KMS-11 (cell line): ENCODE measurements at regions not wholly inside any gene's neighbourhood (a gene's known extent, or its start where the extent isn't known, plus 50 kb on each side); places are given as distances from the start of the nearest gene placed in this dataset.

Experiments used
- H2AFZ ChIP-seq: fragments of 200-600 bp; sonication (generic); 2 replicates; pipeline ENCODE4 v1.6.1; 2016; ENCODE audit warnings: antibody characterized with exemption, mixed run types, low read depth
- H3K27ac ChIP-seq: fragments of 200-600 bp; sonication (generic); 2 replicates; pipeline ENCODE4 v1.6.1; 2016; ENCODE audit warnings: mild to moderate bottlenecking, mixed run types
- H3K27me3 ChIP-seq: fragments of 200-600 bp; sonication (generic); 2 replicates; pipeline ENCODE4 v1.6.1; 2017; ENCODE audit warnings: mild to moderate bottlenecking, low read depth, mixed run types, moderate library complexity; ENCODE audit not compliant: insufficient read depth
- H3K36me3 ChIP-seq: fragments of 200-600 bp; sonication (generic); 2 replicates; pipeline ENCODE4 v1.6.1; 2017; ENCODE audit warnings: mild to moderate bottlenecking, mixed run types; ENCODE audit not compliant: insufficient read depth
- H3K4me1 ChIP-seq: fragments of 200-600 bp; sonication (generic); 2 replicates; pipeline ENCODE4 v1.6.1; 2016; ENCODE audit warnings: mild to moderate bottlenecking, low read depth, mixed run types; ENCODE audit not compliant: poor library complexity, severe bottlenecking
- H3K4me2 ChIP-seq: fragments of 200-600 bp; sonication (generic); 2 replicates; pipeline ENCODE4 v1.7.0; 2016; ENCODE audit warnings: mild to moderate bottlenecking, mixed run types
- H3K4me3 ChIP-seq: fragments of 200-600 bp; sonication (generic); IDR thresholded peaks from 2 replicates; pipeline ENCODE4 v1.6.1; 2017; ENCODE audit warnings: low read depth, low read length, mixed read lengths; ENCODE audit not compliant: insufficient read depth
- H3K79me2 ChIP-seq: fragments of 200-600 bp; sonication (generic); 2 replicates; pipeline ENCODE4 v1.6.1; 2016; ENCODE audit warnings: low read depth, mixed run types; ENCODE audit not compliant: insufficient read depth
- H3K9ac ChIP-seq: fragments of 200-600 bp; sonication (generic); 2 replicates; pipeline ENCODE4 v1.6.1; 2016; ENCODE audit warnings: mild to moderate bottlenecking, mixed run types
- H4K20me1 ChIP-seq: fragments of 200-600 bp; sonication (generic); 2 replicates; pipeline ENCODE4 v1.6.1; 2016; ENCODE audit warnings: mild to moderate bottlenecking, mixed run types; ENCODE audit not compliant: insufficient read depth
- CTCF ChIP-seq: fragments of 200-600 bp; sonication (generic); conservative IDR thresholded peaks from 2 replicates; pipeline ENCODE4 v1.6.1; 2017; ENCODE audit warnings: low read depth, mild to moderate bottlenecking, antibody characterized with exemption, low read length, moderate library complexity, mixed read lengths

GRCh38 chr6:85168146-85168545 is 281.7 kb upstream of the NT5E start:
- no peak overlapping the region for H2AFZ ChIP-seq

GRCh38 chr6:85166114-85166741 is 283.7 kb upstream of the NT5E start:
- Histone ChIP-seq H3K27me3 (no peaks in the 10 kb centered on the region), H3K4me2 (no peak overlapping the region), H4K20me1 (no peaks in the 10 kb centered on the region), H3K27ac (no peak overlapping the region), H3K4me3 (no peak overlapping the region), H3K9ac (no peak overlapping the region), H3K4me1 (no peaks in the 10 kb centered on the region), H2AFZ (no peak overlapping the region), H3K79me2 (no peaks in the 10 kb centered on the region), H3K36me3 (no peaks in the 10 kb centered on the region)
- TF ChIP-seq CTCF: no peak

More at GRCh38 chr6:85168146-85168545, 281.7 kb upstream of the NT5E start:
- no peak for TF ChIP-seq CTCF
- Histone ChIP-seq H3K4me2 (no peak overlapping the region), H3K27ac (no peak overlapping the region), H4K20me1 (no peaks in the 10 kb centered on the region), H3K9ac (no peak overlapping the region), H3K4me3 (no peak overlapping the region), H3K4me1 (no peaks in the 10 kb centered on the region), H3K79me2 (no peaks in the 10 kb centered on the region), H3K36me3 (no peaks in the 10 kb centered on the region), H3K27me3 (no peaks in the 10 kb centered on the region)

- Histone ChIP-seq H3K27me3 (no peaks in the 10 kb centered on the region), H4K20me1 (no peaks in the 10 kb centered on the region), H3K79me2 (no peaks in the 10 kb centered on the region), H2AFZ (no peak overlapping the region), H3K36me3 (no peaks in the 10 kb centered on the region), H3K4me1 (no peaks in the 10 kb centered on the region), H3K27ac (no peak overlapping the region), H3K4me2 (no peak overlapping the region), H3K9ac (no peak overlapping the region), H3K4me3 (no peak overlapping the region)
- no peak for TF ChIP-seq CTCF
These were observed 286.5 kb upstream of the NT5E start for GRCh38 chr6:85163156-85164080.

GRCh38 chr6:85157311-85157710 is 292.6 kb upstream of the NT5E start:
- no peaks in the 10 kb centered on the region for H3K79me2 ChIP-seq
- H3K4me1 ChIP-seq: no peaks in the 10 kb centered on the region
- no peak overlapping the region for H2AFZ ChIP-seq
- no peak overlapping the region for H3K27ac ChIP-seq
- no peak overlapping the region for H3K9ac ChIP-seq
- H3K36me3 ChIP-seq: no peaks in the 10 kb centered on the region
- H3K4me2 ChIP-seq: no peak overlapping the region
- no peak overlapping the region for H3K4me3 ChIP-seq
- no peak for TF ChIP-seq CTCF
- H3K27me3 ChIP-seq: no peaks in the 10 kb centered on the region
- H4K20me1 ChIP-seq: no peaks in the 10 kb centered on the region
